ENCODE measurements at regions not wholly inside any gene's neighbourhood (a gene's known extent, or its start where the extent isn't known, plus 50 kb on each side); places are given as distances from the start of the nearest gene placed in this dataset.
A peak's percentile ranks its signal among the peaks of the same experiment; 100 is the strongest.

DNA sequence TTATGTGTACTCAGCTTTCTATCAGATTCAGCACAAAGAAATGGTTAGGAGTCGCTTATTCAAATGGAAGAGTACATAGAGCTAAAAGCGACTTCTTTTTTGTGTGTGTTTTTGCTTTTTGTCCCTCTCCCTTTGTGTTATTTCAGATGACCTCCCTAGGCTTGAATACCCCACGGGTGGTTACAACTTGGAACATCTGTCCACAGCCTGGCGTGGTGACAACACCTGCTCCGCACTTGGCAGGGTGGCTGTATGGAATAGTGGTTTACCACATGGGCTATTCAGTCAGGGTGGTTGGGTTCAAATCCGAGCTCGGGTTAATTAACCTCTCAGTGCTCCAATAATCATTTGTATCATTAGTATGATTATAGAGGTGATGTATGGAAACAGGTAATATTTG, 151.6 kb upstream of the FREM2 start:
- H2AK5ac ChIP-seq (ENCODE audit: low read depth, low read length): no peak overlapping the region
- H3K27ac ChIP-seq (replicated peaks; ENCODE audit: low read length): no peak overlapping the region
- H3K18ac ChIP-seq (ENCODE audit: low read length): no peak overlapping the region
- no peaks in the 10 kb centered on the region for H3K36me3 ChIP-seq (replicated peaks in 1 of 2; ENCODE audit: control insufficient read depth in 2 of 2, insufficient read depth in 2 of 2, low read length in 2 of 2)
- DNase-seq (ENCODE audit: low spot score): no peak
- H3K27me3 ChIP-seq (ENCODE audit: control insufficient read depth in 3 of 3, insufficient read depth in 3 of 3, low read depth in 1 of 3, low read length in 3 of 3): no peaks in the 10 kb centered on the region
- no peaks in the 10 kb centered on the region for H3K9me3 ChIP-seq (replicated peaks in 1 of 2; ENCODE audit: control insufficient read depth in 2 of 2, insufficient read depth in 1 of 2, low read depth in 1 of 2, low read length in 2 of 2)
- no peaks in the 10 kb centered on the region for H3K79me1 ChIP-seq (ENCODE audit: low read depth, low read length)
- no peak overlapping the region for H2BK12ac ChIP-seq (ENCODE audit: low read length)
- H2BK15ac ChIP-seq (ENCODE audit: low read length): no peak overlapping the region
- no peak overlapping the region for H2AFZ ChIP-seq (ENCODE audit: low read length)
- H3K23ac ChIP-seq (ENCODE audit: low read depth, low read length, poor library complexity): no peak overlapping the region
- no peak overlapping the region for H4K8ac ChIP-seq (ENCODE audit: low read depth, low read length)
- WGBS, 2 donors (ENCODE audit: extremely low coverage in 2 of 2, insufficient read length in 2 of 2, insufficient replicate concordance in 1 of 2): no CpG with 5 or more reads among the region's 7 CpGs
- H3K4me2 ChIP-seq (ENCODE audit: insufficient read depth, low read length, poor library complexity, severe bottlenecking): no peak overlapping the region
- H4K91ac ChIP-seq (ENCODE audit: low read depth, low read length, poor library complexity): no peak overlapping the region
- H3K4ac ChIP-seq (ENCODE audit: low read length): no peak overlapping the region
- no peak overlapping the region for H2BK120ac ChIP-seq (ENCODE audit: low read depth, low read length)
- H3K4me3 ChIP-seq (ENCODE audit: low read length in 2 of 2): peak overlapping the region in 1 of 2 donors; percentile 62
- H3K14ac ChIP-seq (ENCODE audit: low read length): no peak overlapping the region
- no peak overlapping the region for H3K9ac ChIP-seq (ENCODE audit: low read depth, low read length, poor library complexity)
- H2BK5ac ChIP-seq (ENCODE audit: low read length): no peak overlapping the region
- peaks cover 0 to 2% of the 10 kb centered on the region in 2 donors for H3K4me1 ChIP-seq (ENCODE audit: control insufficient read depth in 2 of 2, insufficient read depth in 1 of 2, low read depth in 1 of 2, low read length in 2 of 2)

DNA sequence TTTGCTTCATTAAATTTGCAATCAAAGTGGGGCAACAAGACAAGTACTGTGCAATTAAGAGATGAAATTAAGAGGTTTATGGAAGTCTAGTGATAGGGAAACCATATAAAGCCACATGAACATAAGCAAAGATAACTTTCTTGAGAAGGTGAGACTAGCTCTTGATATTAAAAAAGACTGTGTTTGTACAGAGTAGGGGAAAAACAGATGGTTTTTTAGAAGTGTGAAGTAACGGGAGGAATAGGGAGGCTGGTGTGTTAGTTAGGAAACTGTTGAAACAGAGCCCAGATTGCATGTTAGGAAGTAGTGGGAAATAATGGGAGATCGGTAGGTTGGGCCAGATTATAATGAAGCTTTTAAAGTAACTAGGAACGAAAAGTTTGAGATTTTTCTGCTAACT, 149.8 kb upstream of the FREM2 start:
- no peak overlapping the region for H3K4me2 ChIP-seq (ENCODE audit: insufficient read depth, low read length, poor library complexity, severe bottlenecking)
- WGBS, 2 donors (ENCODE audit: extremely low coverage in 2 of 2, insufficient read length in 2 of 2, insufficient replicate concordance in 1 of 2): 100% methylated on average over 1 to 2 of the region's 3 CpGs
- H2BK12ac ChIP-seq (ENCODE audit: low read length): no peak overlapping the region

DNA sequence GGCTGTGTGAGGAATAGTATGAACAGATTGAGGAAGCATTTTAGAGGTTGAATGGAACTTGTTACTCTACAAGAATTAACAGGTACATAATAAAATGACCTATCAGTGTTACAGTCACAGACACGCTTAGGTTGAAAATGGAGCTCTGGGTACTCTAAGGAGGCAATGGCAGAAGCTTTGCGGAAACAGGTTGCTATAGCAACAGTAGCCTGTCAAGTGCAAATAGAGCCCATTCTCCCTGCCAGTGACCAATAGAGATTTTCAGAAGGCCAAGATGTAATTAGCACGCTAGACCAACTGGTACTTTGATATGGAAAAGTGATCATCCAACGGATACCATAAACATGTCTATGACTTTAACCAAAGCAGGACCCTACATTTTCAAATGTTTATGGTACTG, 148.5 kb upstream of the FREM2 start:
- Histone ChIP-seq H2AFZ (ENCODE audit: low read length) (no peak overlapping the region), H4K8ac (ENCODE audit: low read depth, low read length) (no peak overlapping the region), H2BK12ac (ENCODE audit: low read length) (no peak overlapping the region), H3K9ac (ENCODE audit: low read depth, low read length, poor library complexity) (no peak overlapping the region), H4K91ac (ENCODE audit: low read depth, low read length, poor library complexity) (no peak overlapping the region), H3K27ac (replicated peaks; ENCODE audit: low read length) (no peak overlapping the region), H3K23ac (ENCODE audit: low read depth, low read length, poor library complexity) (no peak overlapping the region), H3K14ac (ENCODE audit: low read length) (no peak overlapping the region), H3K4me2 (ENCODE audit: insufficient read depth, low read length, poor library complexity, severe bottlenecking) (no peak overlapping the region), H2BK120ac (ENCODE audit: low read depth, low read length) (no peak overlapping the region), H2AK5ac (ENCODE audit: low read depth, low read length) (no peak overlapping the region), H3K9me3 (replicated peaks in 1 of 2; ENCODE audit: control insufficient read depth in 2 of 2, insufficient read depth in 1 of 2, low read depth in 1 of 2, low read length in 2 of 2) (no peaks in the 10 kb centered on the region), H3K27me3 (ENCODE audit: control insufficient read depth in 3 of 3, insufficient read depth in 3 of 3, low read depth in 1 of 3, low read length in 3 of 3) (no peaks in the 10 kb centered on the region), H2BK5ac (ENCODE audit: low read length) (no peak overlapping the region), H3K79me1 (ENCODE audit: low read depth, low read length) (no peaks in the 10 kb centered on the region), H3K36me3 (replicated peaks in 1 of 2; ENCODE audit: control insufficient read depth in 2 of 2, insufficient read depth in 2 of 2, low read length in 2 of 2) (no peaks in the 10 kb centered on the region), H3K4me1 (ENCODE audit: control insufficient read depth in 2 of 2, insufficient read depth in 1 of 2, low read depth in 1 of 2, low read length in 2 of 2) (peaks cover 0 to 2% of the 10 kb centered on the region in 2 donors), H3K18ac (ENCODE audit: low read length) (no peak overlapping the region), H3K4ac (ENCODE audit: low read length) (no peak overlapping the region), H3K4me3 (ENCODE audit: low read length in 2 of 2) (no peak overlapping the region), H2BK15ac (ENCODE audit: low read length) (no peak overlapping the region)
- no peak for DNase-seq (ENCODE audit: low spot score)
- no CpG with 5 or more reads among the region's 4 CpGs for WGBS, 2 donors (ENCODE audit: extremely low coverage in 2 of 2, insufficient read length in 2 of 2, insufficient replicate concordance in 1 of 2)

More for the DNA sequence above, 149.8 kb upstream of the FREM2 start:
- H3K14ac ChIP-seq (ENCODE audit: low read length): no peak overlapping the region
- H3K36me3 ChIP-seq (replicated peaks in 1 of 2; ENCODE audit: control insufficient read depth in 2 of 2, insufficient read depth in 2 of 2, low read length in 2 of 2): no peaks in the 10 kb centered on the region
- H3K23ac ChIP-seq (ENCODE audit: low read depth, low read length, poor library complexity): no peak overlapping the region
- H3K9ac ChIP-seq (ENCODE audit: low read depth, low read length, poor library complexity): no peak overlapping the region
- H2AFZ ChIP-seq (ENCODE audit: low read length): no peak overlapping the region
- no peak for DNase-seq (ENCODE audit: low spot score)
- no peak overlapping the region for H3K4me3 ChIP-seq (ENCODE audit: low read length in 2 of 2)
- H3K4ac ChIP-seq (ENCODE audit: low read length): no peak overlapping the region
- H3K9me3 ChIP-seq (replicated peaks in 1 of 2; ENCODE audit: control insufficient read depth in 2 of 2, insufficient read depth in 1 of 2, low read depth in 1 of 2, low read length in 2 of 2): no peaks in the 10 kb centered on the region
- no peak overlapping the region for H2BK5ac ChIP-seq (ENCODE audit: low read length)
- no peak overlapping the region for H2AK5ac ChIP-seq (ENCODE audit: low read depth, low read length)
- no peak overlapping the region for H2BK120ac ChIP-seq (ENCODE audit: low read depth, low read length)
- H4K8ac ChIP-seq (ENCODE audit: low read depth, low read length): no peak overlapping the region
- H4K91ac ChIP-seq (ENCODE audit: low read depth, low read length, poor library complexity): no peak overlapping the region
- H2BK15ac ChIP-seq (ENCODE audit: low read length): no peak overlapping the region
- no peak overlapping the region for H3K18ac ChIP-seq (ENCODE audit: low read length)
- H3K79me1 ChIP-seq (ENCODE audit: low read depth, low read length): no peaks in the 10 kb centered on the region
- no peak overlapping the region for H3K27ac ChIP-seq (replicated peaks; ENCODE audit: low read length)
- H3K27me3 ChIP-seq (ENCODE audit: control insufficient read depth in 3 of 3, insufficient read depth in 3 of 3, low read depth in 1 of 3, low read length in 3 of 3): no peaks in the 10 kb centered on the region
- H3K4me1 ChIP-seq (ENCODE audit: control insufficient read depth in 2 of 2, insufficient read depth in 1 of 2, low read depth in 1 of 2, low read length in 2 of 2): peaks cover 0 to 2% of the 10 kb centered on the region in 2 donors

DNA sequence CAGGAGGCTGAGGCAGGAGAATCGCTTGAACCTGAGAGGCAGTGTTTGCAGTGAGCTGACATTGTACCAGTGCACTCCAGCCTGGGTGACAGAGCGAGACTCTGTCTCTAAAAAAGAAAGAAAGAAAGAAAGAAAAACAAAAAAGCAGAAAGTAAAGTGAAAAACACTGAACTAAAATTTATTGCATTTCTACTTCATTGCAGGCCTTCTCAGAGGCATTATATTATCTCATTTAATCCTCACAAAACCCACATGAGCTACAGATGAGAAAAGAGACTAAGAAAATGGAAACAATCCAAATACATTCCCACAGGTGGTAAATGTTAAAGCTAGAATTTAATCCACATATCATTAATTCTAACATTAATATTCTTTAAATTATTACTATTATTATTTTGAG, 147.2 kb upstream of the FREM2 start:
- Histone ChIP-seq H2BK12ac (ENCODE audit: low read length) (no peak overlapping the region), H3K36me3 (replicated peaks in 1 of 2; ENCODE audit: control insufficient read depth in 2 of 2, insufficient read depth in 2 of 2, low read length in 2 of 2) (no peaks in the 10 kb centered on the region), H3K27me3 (ENCODE audit: control insufficient read depth in 3 of 3, insufficient read depth in 3 of 3, low read depth in 1 of 3, low read length in 3 of 3) (no peaks in the 10 kb centered on the region), H3K9ac (ENCODE audit: low read depth, low read length, poor library complexity) (no peak overlapping the region), H3K4ac (ENCODE audit: low read length) (no peak overlapping the region), H2BK5ac (ENCODE audit: low read length) (no peak overlapping the region), H2BK120ac (ENCODE audit: low read depth, low read length) (no peak overlapping the region), H3K9me3 (replicated peaks in 1 of 2; ENCODE audit: control insufficient read depth in 2 of 2, insufficient read depth in 1 of 2, low read depth in 1 of 2, low read length in 2 of 2) (no peaks in the 10 kb centered on the region), H3K27ac (replicated peaks; ENCODE audit: low read length) (no peak overlapping the region), H3K79me1 (ENCODE audit: low read depth, low read length) (no peaks in the 10 kb centered on the region), H2AFZ (ENCODE audit: low read length) (no peak overlapping the region), H4K91ac (ENCODE audit: low read depth, low read length, poor library complexity) (no peak overlapping the region), H3K23ac (ENCODE audit: low read depth, low read length, poor library complexity) (no peak overlapping the region), H2BK15ac (ENCODE audit: low read length) (no peak overlapping the region), H4K8ac (ENCODE audit: low read depth, low read length) (no peak overlapping the region), H3K4me3 (ENCODE audit: low read length in 2 of 2) (no peak overlapping the region), H2AK5ac (ENCODE audit: low read depth, low read length) (no peak overlapping the region), H3K4me1 (ENCODE audit: control insufficient read depth in 2 of 2, insufficient read depth in 1 of 2, low read depth in 1 of 2, low read length in 2 of 2) (peaks cover 0 to 2% of the 10 kb centered on the region in 2 donors), H3K14ac (ENCODE audit: low read length) (no peak overlapping the region), H3K4me2 (ENCODE audit: insufficient read depth, low read length, poor library complexity, severe bottlenecking) (no peak overlapping the region), H3K18ac (ENCODE audit: low read length) (no peak overlapping the region)
- DNase-seq (ENCODE audit: low spot score): no peak
- no CpG with 5 or more reads among the region's 2 CpGs for WGBS, 2 donors (ENCODE audit: extremely low coverage in 2 of 2, insufficient read length in 2 of 2, insufficient replicate concordance in 1 of 2)

Measured in neuronal stem cell (in vitro differentiated cells).